C1 segment of cervical spinal cord (tissue), 14 donors: ENCODE measurements at regions not wholly inside any gene's neighbourhood (a gene's known extent, or its start where the extent isn't known, plus 50 kb on each side); places are given as distances from the start of the nearest gene placed in this dataset.

Source experiments
- DNase-seq, 14 donors: peaks; one replicate each; lab custom pipeline; 2025; lab: John Stamatoyannopoulos, UW

- DNase-seq: no peak
Observed at GRCh38 chr11:23336961-23337360, 476.7 kb upstream of the CCDC179 start.

- no peak for DNase-seq
Observed at GRCh38 chr11:23353611-23354010, 493.3 kb upstream of the CCDC179 start.

DNA sequence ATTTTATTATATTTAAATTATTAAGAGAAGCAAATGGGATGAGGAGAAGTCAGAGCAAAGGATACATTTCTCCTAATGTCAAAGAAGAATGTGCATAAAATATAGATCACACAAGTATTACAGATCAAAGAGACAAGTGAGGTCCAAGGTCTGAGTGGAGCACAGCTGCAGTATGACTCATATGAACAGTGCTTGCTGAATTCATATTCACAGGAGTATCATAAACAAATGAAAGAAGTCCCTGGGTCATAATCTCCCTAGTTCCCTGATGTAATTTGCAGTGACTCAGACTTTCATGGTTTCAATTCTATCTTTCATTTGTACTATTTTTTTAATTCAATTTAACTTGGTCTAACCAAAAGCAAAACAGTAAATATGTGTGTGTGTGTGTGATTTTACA is 499.0 kb upstream of the CCDC179 start:
- no peak for DNase-seq

GRCh38 chr11:23364076-23364475 is 503.8 kb upstream of the CCDC179 start:
- DNase-seq: no peak

DNA sequence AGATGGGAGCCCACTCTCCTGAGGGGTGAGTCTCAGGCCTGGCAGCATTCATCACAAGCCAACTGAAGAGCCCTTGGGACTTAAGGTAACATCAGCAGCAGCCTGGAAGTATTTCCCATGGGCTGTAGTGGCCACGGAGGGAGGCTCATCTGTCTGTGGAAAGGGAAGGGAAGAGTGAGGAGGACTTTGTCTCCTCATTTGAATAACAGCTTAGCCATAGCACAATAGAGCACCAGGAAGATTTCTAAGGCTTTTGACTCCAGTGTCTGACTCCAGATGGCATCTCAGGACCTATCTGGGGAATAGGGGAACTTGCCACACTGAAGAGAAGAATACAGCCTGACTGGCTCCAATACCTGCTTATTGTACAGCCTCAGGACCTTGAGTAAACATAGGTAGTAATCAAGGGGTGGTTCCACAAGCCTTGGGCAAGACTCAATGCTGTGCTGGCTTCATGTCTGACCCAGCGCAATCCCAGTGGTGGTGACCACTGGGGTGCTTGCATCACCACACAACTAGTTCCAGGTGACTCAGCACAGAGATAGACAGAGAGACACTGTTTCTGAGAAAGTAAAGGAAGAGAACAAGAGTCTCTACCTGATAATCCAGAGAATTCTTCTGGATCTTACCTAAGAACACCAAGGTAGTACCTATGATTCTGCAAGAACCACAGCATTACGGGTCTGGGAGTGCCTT is 510.5 kb upstream of the CCDC179 start:
- DNase-seq: no peak

GRCh38 chr11:23377909-23378308 is 517.6 kb upstream of the CCDC179 start:
- no peak for DNase-seq

- DNase-seq: no peak
Observed at GRCh38 chr11:23391031-23391430, 530.8 kb upstream of the CCDC179 start.

DNA sequence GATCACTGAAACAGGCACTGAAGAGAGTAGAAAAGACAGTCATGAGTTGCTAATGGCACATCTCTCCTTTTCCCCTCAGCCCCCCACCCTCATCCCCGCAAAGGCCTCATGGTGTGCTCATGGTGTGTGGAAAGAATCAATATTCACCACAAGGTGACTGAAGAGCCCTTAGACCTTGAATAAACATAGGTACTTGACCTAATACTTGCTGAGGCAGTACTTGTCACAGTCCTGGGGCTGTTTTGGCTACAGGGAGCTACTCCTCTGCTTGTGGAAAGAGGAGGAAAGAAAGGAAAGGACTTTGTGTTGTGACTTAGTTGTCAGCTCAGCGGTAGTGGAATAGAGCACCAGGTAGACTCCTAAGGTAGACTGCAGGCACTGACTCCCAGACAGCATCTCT is 537.8 kb upstream of the CCDC179 start:
- DNase-seq: no peak

DNA sequence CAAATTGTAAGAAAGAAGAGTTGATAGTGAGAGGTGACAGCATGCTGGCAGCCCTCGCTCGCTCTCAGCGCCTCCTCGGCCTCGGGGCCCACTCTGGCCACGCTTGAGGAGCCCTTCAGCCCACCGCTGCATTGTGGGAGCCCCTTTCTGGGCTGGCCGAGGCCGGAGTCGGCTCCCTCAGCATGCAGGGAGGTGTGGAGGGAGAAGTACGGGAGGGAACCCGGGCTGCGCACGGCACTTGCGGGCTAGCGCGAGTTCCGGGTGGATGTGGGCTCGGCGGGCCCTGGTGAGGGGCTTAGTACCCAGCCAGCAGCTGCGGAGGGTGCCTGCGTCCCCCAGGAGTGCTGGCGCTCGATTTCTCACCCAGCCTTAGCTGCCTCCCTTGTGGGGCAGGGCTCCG is 539.7 kb upstream of the CCDC179 start:
- no peak for DNase-seq

DNA sequence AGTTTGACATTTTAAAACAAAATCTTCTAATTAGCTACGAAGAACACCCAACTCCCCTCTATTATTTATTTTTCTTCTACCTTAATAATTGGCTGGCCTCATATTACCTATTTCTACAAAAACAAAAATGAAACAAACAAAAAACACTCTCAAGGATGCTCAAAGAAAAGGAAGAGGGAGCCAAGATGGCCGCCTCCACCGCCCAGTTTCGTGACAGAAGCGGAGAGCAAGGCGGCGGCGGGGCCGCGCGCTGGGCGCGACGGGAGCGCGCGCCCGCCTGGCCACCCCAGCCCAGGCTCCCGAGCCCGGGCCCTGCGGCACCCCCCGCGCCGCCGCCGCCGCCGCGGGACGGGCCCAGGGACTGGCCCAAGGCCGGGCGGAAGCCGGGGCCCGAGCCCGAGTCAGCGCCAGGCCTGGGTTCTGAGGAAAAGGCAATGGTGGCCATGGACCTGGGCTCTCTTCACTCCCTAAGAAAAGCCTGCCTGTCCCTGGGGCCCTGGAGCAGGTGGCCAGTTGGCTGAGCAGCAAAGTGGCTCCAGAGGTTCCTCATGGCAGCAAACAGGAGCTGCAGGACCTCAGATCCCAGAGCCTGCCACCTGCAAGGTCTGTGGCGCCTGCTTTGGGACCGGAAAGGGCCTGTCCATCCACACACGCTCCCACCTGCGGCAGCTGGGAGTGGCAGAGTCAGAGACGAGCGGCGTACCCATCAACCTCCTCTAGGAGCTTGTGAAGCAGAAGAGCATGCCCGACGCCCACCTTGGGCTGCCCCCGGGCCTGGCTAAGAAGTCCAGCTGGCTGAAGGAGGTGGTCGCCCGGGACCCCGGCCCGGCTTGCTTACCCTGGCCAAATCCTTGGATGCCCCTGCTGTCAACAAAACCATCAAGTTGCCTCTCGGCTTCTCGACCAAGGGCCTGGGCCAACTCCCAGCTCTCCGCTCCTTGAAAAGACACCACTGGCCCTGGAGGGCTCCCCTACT is 543.2 kb upstream of the CCDC179 start:
- no peak for DNase-seq

DNA sequence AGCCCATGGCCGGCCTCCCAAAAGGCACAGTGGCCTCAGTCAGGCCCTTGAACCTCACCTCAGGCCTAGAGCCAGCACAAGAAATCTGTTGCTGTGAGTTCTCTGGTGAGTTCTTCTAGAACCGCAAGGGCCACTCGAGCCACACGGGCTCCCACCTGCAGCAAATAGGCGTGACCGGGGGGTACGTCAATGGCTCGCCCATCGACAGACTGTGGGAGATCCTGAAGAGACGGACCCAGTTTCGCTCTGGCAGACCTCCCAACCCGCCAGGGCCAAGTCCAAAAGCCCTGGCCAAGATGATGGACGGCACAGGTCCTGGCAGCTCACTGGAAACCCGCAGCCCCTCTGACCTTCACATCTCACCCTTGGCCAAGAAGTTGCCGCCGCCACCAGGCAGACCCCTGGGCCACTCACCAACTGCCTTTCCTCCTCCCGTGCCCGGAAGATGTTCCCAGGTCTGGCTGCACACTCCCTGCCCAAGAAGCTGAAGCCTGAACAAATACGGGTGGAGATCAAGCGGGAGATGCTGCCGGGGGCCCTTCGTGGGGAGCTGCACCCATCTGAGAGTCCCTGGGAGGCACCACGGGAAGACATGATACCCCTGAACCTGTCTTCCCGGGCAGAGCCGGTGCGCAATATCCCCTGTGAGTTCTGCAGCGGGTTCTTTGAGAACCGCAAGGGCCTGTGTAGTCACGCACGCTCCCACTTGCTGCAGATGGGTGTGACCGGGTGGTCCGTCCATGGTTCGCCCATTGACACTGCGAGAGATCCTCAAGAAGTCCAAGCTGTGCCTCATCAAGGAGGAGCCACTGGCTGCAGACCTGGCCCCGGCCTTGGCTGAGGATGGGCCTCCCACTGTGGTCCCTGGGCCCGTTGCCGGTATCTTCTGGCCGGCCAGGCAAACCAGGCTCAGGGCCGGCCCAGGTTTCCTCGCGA is 544.2 kb upstream of the CCDC179 start:
- no peak for DNase-seq

DNA sequence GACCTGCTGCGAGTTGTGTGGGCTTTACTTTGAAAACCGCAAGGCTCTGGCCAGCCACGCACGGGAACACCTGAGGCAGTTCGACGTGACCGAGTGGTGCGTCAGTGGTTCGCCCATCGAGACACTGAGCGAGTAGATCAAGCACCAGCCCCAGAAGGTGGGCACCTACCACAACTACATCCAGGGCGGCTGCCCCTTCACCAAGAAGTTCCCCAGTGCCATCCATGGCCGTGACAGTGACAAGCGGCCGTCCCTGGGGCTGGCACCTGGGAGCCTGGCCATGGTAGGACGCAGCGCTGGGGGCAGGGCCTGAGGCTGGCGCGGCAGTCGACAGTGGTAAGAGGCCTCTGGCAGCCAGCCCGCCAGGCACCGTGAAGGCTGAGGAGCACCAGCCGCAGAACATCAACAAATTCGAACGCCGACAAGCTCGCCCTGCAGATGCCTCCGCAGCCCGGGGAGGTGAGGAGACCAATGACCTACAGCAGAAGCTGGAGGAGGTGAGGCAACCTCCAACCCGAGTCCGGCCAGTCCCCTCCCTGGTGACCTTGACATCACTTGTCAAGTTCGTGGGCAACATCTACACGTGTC is 545.2 kb upstream of the CCDC179 start:
- DNase-seq: no peak

- DNase-seq: no peak
Observed at GRCh38 chr11:23406131-23406819, 546.0 kb upstream of the CCDC179 start.

DNA sequence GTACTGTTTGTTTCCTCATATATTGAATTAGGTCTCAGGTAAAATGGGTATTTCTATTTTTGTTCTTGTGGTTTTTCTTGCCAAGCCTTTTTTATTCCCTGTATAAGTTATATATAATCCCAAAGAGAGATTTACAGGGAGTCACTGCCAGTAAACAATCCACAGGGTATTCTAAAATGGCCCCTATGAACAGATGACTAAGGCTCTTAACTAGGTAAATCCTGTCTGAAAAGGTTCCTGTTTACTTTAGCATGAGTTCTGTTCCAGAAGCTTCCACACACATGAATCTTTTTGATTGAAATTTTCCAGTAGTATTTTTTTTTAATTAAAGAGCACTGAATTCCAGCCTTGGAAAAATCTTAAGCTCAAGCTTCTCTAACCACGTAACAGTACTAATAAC is 552.8 kb upstream of the CCDC179 start:
- no peak for DNase-seq

- no peak for DNase-seq
Observed at GRCh38 chr11:23423104-23423503, 562.8 kb upstream of the CCDC179 start.

DNA sequence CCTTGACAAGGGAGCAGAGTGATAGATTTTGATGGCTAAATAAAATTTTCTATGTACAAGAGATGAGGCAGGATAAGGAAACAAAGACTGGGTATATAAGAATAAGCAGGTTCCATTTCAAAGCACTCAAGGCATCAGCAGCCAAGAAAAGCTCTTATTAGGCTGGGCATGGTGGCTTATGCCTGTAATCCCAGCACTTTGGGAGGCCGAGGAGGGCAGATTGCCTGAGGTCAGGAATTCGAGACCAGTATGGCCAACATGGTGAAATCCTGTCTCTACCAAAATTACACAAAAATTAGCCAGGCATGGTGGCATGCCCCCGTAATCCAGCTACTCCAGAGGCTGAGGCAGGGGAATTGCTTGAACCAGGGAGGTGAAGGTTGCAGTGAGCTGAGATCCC is 563.4 kb upstream of the CCDC179 start:
- DNase-seq: no peak

DNA sequence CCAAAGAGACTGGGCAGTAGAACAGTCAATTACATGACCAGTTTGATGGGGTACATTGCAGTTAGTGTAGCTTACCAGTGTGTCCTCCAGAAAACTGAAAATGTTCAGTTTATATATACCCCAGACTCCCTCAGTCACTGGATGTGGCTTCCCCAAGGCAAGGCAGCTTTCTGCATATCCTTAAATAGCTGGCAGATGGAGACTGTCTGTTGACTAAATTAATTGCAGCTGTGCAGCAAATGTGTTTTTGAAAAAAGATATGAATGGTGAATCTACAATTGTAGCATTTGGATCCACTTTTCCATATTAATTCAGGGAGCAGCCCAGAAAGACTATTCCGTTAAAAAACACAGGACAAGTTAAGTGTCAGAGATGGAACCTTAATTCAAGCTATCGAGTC is 565.1 kb upstream of the CCDC179 start:
- no peak for DNase-seq

- no peak for DNase-seq
Observed at GRCh38 chr11:23429569-23429968, 569.3 kb upstream of the CCDC179 start.

DNA sequence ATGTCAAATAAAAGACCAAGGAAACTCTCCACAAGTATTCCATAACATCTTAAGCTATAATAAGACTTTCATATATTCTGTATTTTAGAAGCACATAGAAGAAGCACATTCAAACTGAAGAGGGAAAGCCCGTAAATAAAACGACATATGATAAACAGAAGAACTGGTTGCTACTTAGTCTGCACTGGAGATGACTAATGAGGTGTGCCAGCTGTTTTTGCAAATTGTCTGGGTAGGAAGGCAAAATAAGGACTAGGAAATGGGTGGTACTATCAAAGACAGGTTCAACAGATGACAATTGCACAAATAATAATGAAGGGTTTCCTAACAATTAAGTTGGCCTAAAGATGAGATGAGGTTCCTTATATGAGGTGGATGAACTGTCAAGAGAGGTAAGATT is 593.2 kb upstream of the CCDC179 start:
- no peak for DNase-seq

DNA sequence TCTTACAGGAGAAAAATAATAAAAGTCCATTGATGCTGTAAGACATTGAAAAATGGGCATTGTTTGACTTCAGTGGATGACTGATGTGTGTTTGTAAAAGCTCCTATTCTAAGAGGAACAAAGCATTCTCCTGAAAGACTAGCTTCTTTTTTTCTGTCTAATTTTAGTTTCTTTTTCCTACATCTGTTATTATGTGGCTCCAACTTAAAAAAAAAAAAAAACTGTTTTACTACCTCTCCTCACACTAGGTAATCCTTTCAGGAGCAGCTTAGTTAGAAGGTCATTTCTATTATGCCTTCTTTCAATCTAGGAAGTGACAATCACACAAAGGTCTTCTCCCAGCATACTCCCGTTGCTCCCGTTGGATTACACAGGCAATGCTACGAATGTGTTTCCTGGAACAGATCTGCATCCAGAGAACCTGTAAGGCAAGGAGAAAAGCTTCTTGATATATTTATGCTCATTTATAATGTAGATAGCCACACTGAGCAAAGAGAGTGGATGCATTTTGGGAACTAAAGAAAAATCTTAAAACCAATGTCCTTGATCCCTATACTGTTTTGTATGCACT is 595.1 kb upstream of the CCDC179 start:
- DNase-seq: no peak

GRCh38 chr11:23457641-23458040 is 597.4 kb upstream of the CCDC179 start:
- DNase-seq: no peak
